Retinal pigment epithelial cell (primary cell): ENCODE measurements at regions not wholly inside any gene's neighbourhood (a gene's known extent, or its start where the extent isn't known, plus 50 kb on each side); places are given as distances from the start of the nearest gene placed in this dataset.

Source experiments
- DNase-seq: peaks from one replicate; pipeline ENCODE4 v3.0.0-alpha.2; 2010; ENCODE audit warnings: low read depth
- H3K4me3 ChIP-seq: 2 replicates; pipeline ENCODE4 v1.5.1; 2011; ENCODE audit warnings: mild to moderate bottlenecking, low read length, control low read depth, moderate library complexity
- CTCF ChIP-seq: conservative IDR thresholded peaks from 2 replicates; pipeline ENCODE4 v1.5.1; 2011; ENCODE audit warnings: low read depth, low read length, control low read depth, inconsistent platforms

GRCh38 chr6:138622967-138623366 is 123.7 kb upstream of the NHSL1 start:
- no peak overlapping the region for H3K4me3 ChIP-seq
- no peak for DNase-seq
- TF ChIP-seq CTCF: no peak

DNA sequence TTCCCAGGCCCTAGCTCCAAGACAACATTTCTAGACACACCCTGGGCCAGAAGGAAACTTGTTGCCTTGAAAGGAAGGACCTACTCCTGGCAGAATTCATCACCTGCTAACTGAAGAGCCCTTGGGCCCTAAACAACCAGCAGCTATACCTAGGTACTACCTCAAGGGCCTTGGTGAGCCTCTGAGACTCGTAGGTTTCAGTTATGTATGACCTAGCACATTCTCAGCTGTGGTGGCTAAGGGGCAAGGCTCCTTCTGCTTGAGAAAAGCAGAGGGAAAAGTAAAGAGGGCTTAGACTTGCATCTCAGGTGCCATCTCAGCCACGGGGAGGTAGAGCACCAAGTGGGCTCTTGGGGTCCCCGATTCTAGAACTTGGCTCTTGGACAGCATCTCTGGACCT is 132.3 kb upstream of the NHSL1 start:
- DNase-seq: no peak
- no peak for TF ChIP-seq CTCF
- no peak overlapping the region for H3K4me3 ChIP-seq

DNA sequence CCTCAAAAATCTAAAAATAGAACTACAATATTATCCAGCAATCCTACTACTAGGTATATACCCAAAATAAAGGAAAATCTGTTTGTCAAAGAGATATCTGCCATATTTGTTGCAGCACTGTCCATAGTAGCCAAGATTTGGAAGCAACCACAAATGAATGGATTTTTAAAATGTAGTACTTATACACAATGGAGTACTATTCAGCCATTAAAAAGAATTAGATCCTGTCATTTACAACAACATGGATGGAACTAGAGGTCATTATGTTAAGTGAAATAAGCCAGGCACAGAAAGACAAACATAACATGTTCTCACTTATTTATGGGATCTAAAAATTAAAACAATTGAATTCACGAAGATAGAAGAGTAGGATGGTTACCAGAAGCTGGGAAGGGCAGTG is 135.7 kb upstream of the CCDC28A start:
- TF ChIP-seq CTCF: no peak
- no peak overlapping the region for H3K4me3 ChIP-seq
- no peak for DNase-seq

DNA sequence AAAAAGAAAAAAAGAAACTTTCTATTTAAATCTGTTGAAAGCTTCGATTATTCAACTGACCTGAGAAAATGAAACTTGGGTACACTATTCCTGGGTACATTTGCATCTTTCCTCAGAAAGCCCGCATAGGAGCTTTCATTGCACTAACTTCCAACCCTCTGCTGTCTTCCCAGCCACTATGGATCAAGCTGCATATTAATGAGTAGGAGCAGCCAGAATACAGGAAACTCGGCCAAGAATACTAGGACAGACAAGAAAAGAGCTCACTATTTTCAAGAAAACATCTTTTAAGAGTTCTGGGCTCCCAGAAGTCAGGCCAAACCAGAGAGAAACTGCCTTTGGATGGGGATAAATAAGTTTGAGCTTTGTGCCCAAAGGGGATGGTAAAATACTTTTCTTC is 135.0 kb upstream of the CCDC28A start:
- DNase-seq: no peak
- H3K4me3 ChIP-seq: no peak overlapping the region
- no peak for TF ChIP-seq CTCF

GRCh38 chr6:138640028-138640427 is 133.5 kb upstream of the CCDC28A start:
- no peak for TF ChIP-seq CTCF
- no peak for DNase-seq
- H3K4me3 ChIP-seq: no peak overlapping the region

DNA sequence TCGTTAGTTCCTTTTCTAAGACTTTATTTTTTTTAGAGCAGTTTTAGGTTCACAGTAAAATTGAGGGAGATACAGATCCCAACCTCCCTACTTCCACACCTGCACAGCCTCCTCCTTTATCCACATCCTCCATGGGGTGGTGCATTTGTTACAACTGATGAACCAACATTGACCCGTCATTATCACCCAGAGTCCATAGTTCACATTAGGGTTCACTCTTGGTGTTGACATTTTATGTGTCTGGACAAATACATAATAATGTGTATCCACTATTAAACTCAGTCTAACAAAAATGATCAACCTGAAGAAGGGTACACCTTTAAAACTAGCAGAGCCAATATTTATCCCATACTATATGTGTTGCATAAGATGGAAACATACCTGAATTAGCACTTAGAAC is 130.4 kb upstream of the CCDC28A start:
- no peak overlapping the region for H3K4me3 ChIP-seq
- TF ChIP-seq CTCF: no peak
- no peak for DNase-seq

DNA sequence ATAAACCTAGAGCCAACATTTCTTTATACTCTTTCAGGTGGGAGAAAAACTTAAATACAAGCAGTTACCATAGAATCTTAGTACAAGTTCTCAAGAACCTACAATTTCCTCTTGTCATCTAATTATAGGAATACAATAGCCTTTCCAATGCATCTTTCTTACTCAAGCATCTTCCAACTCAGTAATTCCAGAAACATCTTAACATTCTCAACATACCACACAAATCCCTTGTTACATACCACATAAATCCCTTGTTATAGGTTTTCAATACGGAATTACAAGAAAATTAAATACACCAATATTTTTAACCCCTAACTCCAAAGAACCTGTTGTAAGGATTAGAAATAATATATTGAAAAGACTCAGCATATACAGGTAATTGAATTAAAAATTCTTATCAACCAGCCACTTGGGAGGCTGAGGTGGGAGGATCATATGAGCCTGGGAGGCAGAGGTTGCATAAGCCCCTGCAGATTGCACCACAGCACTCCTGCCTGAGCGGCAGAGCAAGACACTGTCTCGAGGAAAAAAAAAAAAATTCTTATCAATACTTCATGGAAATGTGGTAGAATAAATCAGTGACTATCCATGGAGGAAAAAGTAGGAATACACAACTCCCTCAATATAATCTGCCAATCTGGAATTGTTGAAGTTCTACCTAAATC is 127.5 kb upstream of the CCDC28A start:
- DNase-seq: peak; percentile 41
- no peak overlapping the region for H3K4me3 ChIP-seq
- TF ChIP-seq CTCF: no peak
